ENCODE measurements at regions not wholly inside any gene's neighbourhood (a gene's known extent, or its start where the extent isn't known, plus 50 kb on each side); places are given as distances from the start of the nearest gene placed in this dataset.

DNA sequence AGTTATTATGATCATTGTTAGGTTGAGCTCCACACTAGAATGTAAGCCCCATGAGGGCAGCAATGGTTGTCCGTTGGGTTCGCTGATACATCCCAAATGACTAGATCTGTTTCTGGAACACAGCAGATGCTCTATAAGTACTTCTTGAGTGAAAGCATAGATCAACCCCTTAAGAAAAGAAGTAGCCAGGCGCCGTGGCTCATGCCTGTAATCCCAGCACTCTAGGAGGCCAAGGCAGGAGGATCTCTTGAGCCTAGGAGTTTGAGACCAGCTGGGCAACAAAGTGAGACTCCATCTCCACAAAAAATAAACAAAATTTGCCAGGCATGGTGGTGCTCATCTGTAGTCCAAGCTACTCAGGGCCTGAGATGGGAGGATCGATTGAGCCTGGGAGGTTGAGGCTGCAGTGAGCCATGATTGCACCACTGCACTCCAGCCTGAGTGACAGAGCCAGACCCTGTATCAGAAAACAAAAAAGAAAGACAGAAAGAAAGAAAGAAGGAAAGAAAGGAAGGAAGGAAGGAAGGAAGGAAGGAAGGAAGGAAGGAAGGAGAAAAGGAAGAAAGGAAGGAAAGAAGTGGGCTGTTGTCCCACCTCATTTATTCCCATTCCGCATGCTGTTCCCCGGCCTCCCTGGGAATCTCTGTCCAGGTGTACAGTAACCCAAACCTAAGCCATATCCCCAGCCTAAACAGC is 54.4 kb upstream of the RPL38 start:
- ATAC-seq = no peak
- DNase-seq (ENCODE audit: low spot score in 2 of 2) = no peak
- no peak overlapping the region for H3K27ac Mint-ChIP-seq
- H3K9me3 Mint-ChIP-seq = peaks cover 4% of the 10 kb centered on the region
- H3K4me3 Mint-ChIP-seq = no peak overlapping the region
- H3K4me1 Mint-ChIP-seq = no peaks in the 10 kb centered on the region
- no peaks in the 10 kb centered on the region for H3K36me3 Mint-ChIP-seq

DNA sequence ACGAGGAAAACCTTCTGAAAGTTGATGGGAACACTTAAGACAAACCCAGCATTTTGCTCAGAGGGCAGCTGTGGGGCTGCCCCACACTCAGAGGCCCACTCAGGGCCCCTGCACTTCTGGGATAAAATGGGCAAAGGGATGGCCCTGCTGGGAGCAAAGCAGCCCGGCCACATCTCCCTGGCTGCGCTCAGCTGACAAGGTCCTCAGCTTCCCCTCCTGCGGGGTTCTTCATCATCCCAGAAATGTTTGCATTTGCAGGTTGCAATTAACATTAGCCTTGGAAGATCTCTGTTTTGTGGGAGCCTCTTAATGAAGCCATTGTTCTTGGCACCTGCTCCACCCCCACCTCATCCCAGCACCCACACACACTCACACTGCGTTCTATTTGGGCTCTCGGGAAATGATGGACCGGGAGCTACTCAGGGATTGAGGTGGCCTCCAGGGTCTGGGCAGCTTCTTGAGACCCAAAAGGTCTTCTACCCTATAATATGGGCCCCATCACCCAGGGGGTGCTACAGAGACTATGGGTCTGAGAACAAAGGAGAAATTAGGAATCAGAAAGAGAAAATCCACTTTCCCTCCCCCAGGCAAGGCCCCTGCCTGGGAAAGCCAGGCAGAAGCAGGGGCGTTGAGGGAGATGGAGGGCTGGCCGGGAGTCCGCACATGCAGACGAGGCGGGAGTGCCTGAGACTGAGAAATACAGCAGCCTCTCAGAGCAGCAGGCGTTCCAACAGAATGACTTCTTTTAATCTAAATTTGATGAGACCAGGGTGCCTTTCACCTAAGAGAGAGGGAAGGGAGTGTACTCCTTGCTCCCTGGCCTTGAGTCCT is 53.7 kb upstream of the RPL38 start:
- DNase-seq (ENCODE audit: low spot score in 2 of 2) (no peak), ATAC-seq (no peak)
- Mint-ChIP-seq H3K9me3 (peaks cover under 1% of the 10 kb centered on the region), H3K4me3 (no peak overlapping the region), H3K36me3 (no peaks in the 10 kb centered on the region), H3K4me1 (no peaks in the 10 kb centered on the region), H3K27ac (no peak overlapping the region)

DNA sequence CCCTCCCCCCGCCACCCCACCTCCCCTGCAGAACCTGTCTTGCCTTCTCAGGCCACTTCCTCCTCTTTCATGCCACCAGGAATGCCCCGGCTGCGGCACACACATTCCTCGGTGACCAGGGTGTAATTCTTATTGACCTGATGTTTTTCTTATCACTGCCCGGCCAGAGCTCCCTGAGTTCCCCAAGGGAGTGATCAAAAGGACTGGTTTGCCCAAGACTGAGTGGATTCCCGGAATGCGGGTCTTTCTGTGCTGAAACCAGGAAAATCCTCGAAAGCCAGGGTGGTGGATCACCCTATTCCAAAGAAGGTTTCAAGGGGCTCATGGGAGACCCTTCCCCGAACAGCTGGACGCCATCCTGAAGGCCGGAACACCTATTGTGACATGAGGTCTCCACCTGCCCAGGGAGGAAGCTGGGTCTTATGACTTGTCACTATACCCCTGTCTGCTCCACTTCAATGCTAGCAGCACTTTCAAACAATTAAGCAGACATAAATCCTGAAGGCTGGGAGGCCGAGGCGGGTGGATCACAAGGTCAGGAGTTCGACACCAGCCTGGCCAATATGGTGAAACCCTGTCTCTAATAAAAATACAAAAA is 53.0 kb upstream of the RPL38 start:
- H3K36me3 Mint-ChIP-seq = no peaks in the 10 kb centered on the region
- H3K4me3 Mint-ChIP-seq = no peak overlapping the region
- ATAC-seq (no peak), DNase-seq (ENCODE audit: low spot score in 2 of 2) (no peak)
- H3K27ac Mint-ChIP-seq = no peak overlapping the region
- H3K9me3 Mint-ChIP-seq = no peaks in the 10 kb centered on the region
- no peaks in the 10 kb centered on the region for H3K4me1 Mint-ChIP-seq

DNA sequence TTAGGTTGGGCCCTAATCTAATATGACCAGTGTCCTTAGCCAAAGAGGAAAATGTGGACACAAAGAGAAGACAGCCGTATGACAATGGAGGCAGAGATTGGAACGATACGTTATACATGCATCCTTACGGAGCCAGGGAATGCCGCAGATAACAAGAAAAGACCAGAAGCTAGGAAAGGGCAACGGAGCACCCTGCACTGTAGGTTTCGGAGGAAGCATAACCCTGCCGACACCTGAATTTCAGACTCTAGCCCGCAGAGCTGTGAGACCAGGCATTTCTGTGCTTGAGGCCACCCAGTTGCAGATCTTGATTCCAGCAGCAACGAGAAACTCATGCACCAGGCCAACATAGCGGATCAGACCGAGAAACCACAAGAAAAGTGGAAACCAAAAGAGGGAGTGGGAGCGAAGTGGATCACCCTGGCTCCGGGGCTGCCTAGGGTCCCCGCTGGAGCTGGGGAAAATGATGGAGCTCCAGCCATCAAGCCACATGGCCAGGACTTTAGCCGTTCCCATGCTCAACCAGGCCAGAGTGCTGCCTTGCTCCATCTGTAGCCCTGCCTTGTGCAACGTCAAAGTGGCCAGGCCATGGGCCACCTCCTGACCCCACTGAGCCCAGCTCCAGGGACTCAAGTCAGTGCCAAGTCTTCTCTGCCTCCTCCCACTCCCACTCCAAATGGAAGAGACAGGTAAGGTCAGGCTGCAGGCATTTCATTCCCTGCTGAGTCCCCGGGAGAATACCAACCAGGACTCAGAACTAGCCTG is 51.7 kb upstream of the RPL38 start:
- Mint-ChIP-seq H3K4me3 (no peak overlapping the region), H3K9me3 (no peaks in the 10 kb centered on the region), H3K4me1 (no peaks in the 10 kb centered on the region), H3K36me3 (no peaks in the 10 kb centered on the region), H3K27ac (no peak overlapping the region)
- DNase-seq (ENCODE audit: low spot score in 2 of 2) = no peak
- ATAC-seq = peak; percentile 19

DNA sequence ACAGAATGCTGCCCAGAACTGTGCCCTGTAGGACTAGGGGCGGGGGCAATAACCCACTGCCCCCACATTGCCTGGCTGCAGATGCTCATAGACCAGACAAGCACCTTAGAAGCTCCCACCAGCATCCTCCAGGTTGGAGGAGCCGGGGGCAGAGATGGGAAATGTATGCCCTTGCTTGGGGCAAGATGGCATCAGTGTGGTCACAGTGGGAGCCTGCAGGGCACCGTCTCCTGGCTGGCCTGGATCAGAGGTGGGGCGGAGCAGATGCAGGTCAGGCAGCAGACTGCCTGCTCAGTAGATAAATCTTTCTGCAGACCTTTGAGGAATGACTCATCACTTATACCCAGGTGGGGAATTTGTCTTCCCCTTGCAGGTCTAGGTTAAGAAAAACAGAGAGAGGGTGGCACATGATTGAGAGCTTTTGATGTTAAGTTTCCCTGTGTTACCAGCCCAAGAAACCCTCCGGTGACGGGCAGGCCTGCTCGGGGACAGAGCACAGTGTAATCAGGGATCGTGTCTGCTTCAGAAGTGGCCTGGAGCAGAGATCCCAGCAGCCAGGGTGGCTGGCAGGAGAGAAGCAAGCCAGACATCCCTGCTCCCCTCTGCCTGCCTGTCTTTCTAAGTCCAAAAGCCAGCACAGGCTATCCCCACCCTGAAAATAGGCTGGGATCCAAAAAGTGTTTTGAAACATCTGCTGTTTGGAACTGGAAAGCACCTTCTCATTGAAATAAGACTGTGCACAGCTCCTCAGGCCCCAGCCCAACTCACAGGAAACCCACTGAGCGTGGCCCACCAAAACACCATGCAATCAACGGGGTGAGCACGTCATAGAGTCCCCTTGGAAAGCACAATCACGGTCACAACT is 50.7 kb upstream of the RPL38 start:
- Mint-ChIP-seq H3K4me1 (no peaks in the 10 kb centered on the region), H3K9me3 (no peaks in the 10 kb centered on the region), H3K27ac (no peak overlapping the region), H3K36me3 (no peaks in the 10 kb centered on the region), H3K4me3 (no peak overlapping the region)
- no peak for DNase-seq (ENCODE audit: low spot score in 2 of 2)
- no peak for ATAC-seq

DNA sequence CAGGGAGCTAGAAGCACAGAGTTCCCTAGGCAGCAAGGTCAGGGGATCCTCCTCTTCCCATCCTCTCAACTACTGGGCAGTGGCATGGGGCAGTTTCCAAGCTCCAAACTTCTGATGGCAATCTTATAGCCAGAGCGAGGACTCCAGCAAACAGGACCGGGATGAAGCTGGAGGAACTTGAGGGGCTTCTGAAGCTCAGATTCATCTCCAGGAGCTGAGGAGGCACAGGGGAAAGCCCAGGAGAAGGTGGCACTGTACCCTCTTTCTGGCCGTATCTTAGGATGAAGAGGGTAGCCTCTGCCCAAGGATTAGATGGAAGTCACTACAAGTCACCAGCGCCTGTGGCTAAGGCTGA is 50.0 kb upstream of the RPL38 start:
- Mint-ChIP-seq H3K9me3 (no peaks in the 10 kb centered on the region), H3K27ac (no peak overlapping the region), H3K4me3 (no peak overlapping the region), H3K4me1 (no peaks in the 10 kb centered on the region), H3K36me3 (no peaks in the 10 kb centered on the region)
- ATAC-seq (no peak), DNase-seq (ENCODE audit: low spot score in 2 of 2) (no peak)
